ENCODE measurements at regions not wholly inside any gene's neighbourhood (a gene's known extent, or its start where the extent isn't known, plus 50 kb on each side); places are given as distances from the start of the nearest gene placed in this dataset.

- H3K27ac ChIP-seq, result no peak overlapping the region
- H3K9me3 ChIP-seq, result no peaks in the 10 kb centered on the region
- H3K27me3 ChIP-seq, result peaks cover 7% of the 10 kb centered on the region
- WGBS, 2 donors (ENCODE audit: low coverage in 1 of 2), result 41 to 49% methylated on average over 2 of the region's 2 CpGs
- TF ChIP-seq EP300 (IDR thresholded peaks at IDR 0.05; ENCODE audit: low read depth), result no peak
- TF ChIP-seq POLR2A (IDR thresholded peaks at IDR 0.05), result no peak
- TF ChIP-seq, protein P1, sequence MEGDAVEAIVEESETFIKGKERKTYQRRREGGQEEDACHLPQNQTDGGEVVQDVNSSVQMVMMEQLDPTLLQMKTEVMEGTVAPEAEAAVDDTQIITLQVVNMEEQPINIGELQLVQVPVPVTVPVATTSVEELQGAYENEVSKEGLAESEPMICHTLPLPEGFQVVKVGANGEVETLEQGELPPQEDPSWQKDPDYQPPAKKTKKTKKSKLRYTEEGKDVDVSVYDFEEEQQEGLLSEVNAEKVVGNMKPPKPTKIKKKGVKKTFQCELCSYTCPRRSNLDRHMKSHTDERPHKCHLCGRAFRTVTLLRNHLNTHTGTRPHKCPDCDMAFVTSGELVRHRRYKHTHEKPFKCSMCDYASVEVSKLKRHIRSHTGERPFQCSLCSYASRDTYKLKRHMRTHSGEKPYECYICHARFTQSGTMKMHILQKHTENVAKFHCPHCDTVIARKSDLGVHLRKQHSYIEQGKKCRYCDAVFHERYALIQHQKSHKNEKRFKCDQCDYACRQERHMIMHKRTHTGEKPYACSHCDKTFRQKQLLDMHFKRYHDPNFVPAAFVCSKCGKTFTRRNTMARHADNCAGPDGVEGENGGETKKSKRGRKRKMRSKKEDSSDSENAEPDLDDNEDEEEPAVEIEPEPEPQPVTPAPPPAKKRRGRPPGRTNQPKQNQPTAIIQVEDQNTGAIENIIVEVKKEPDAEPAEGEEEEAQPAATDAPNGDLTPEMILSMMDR (IDR thresholded peaks at IDR 0.05), result no peak
- TF ChIP-seq POLR2AphosphoS5 (IDR thresholded peaks at IDR 0.05), result no peak
- no peak for DNase-seq
- in situ Hi-C loops (cut with MboI; ENCODE audit: low pct_ligation_motif_present in 1 of 4, low pct_unique_long_range_greater_than_20kb in 1 of 4, low sequenced_read_pairs in 3 of 4) (no loop called here), intact Hi-C loops (cut with DNase I; ENCODE audit: low total_unique reads) (no loop called here)
- H3K4me3 ChIP-seq, result no peak overlapping the region
- H3K4me1 ChIP-seq, result peaks cover 0 to 30% (median 4%) of the 10 kb centered on the region in 4 donors
- no peaks in the 10 kb centered on the region for H3K36me3 ChIP-seq
These were observed 103.7 kb upstream of the TMEM106B start for GRCh38 chr7:12107381-12107780.

DNA sequence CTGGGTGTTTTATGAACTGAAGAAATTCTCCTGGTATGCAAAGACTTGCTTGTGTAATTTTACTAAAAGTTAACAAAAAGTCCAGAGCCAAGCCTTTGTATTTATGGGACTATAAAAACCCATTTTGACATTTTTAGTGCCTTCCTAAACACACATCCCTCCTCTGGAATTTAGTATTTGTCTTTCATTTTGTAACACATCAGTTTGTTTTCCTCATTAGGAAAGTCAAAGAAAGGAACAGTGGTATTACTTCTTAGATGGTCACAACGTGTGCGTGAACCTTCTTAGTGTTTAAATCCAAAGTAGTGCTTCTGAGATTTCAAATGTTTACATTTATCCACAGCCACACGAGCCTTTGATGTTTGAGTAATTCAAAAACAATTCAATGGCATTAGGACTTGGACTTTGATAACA, 103.2 kb upstream of the TMEM106B start:
- Histone ChIP-seq H3K36me3 (no peaks in the 10 kb centered on the region), H3K4me3 (no peak overlapping the region), H3K27ac (peak overlapping the region in 1 of 4 donors; percentile 35), H3K4me1 (peaks cover 0 to 30% (median 4%) of the 10 kb centered on the region in 4 donors), H3K27me3 (peaks cover 7% of the 10 kb centered on the region), H3K9me3 (no peaks in the 10 kb centered on the region)
- no peak for DNase-seq
- WGBS, 2 donors (ENCODE audit: low coverage in 1 of 2), result 14 to 33% methylated on average over 3 of the region's 3 CpGs
- TF ChIP-seq POLR2AphosphoS5 (IDR thresholded peaks at IDR 0.05), result peak in 1 of 3 donors; percentile 36
- TF ChIP-seq, protein P1 (IDR thresholded peaks at IDR 0.05), result no peak
- no peak for TF ChIP-seq POLR2A (IDR thresholded peaks at IDR 0.05)
- intact Hi-C loops (cut with DNase I; ENCODE audit: low total_unique reads), result no loop called here
- in situ Hi-C loops (cut with MboI; ENCODE audit: low pct_ligation_motif_present in 1 of 4, low pct_unique_long_range_greater_than_20kb in 1 of 4, low sequenced_read_pairs in 3 of 4), result no loop called here

- Histone ChIP-seq H3K36me3 (no peaks in the 10 kb centered on the region), H3K4me3 (no peak overlapping the region), H3K27ac (peak overlapping the region in 1 of 4 donors; percentile 20), H3K4me1 (peaks cover 0 to 30% (median 4%) of the 10 kb centered on the region in 4 donors), H3K9me3 (no peaks in the 10 kb centered on the region), H3K27me3 (peaks cover 7% of the 10 kb centered on the region)
- in situ Hi-C loops (cut with MboI; ENCODE audit: low pct_ligation_motif_present in 1 of 4, low pct_unique_long_range_greater_than_20kb in 1 of 4, low sequenced_read_pairs in 3 of 4) (no loop called here), intact Hi-C loops (cut with DNase I; ENCODE audit: low total_unique reads) (no loop called here)
- WGBS, 2 donors (ENCODE audit: low coverage in 1 of 2), result 32 to 49% methylated on average over 3 of the region's 3 CpGs
- TF ChIP-seq EP300 (IDR thresholded peaks at IDR 0.05; ENCODE audit: low read depth) (no peak), POLR2AphosphoS5 (IDR thresholded peaks at IDR 0.05) (no peak), POLR2A (IDR thresholded peaks at IDR 0.05) (no peak)
- TF ChIP-seq, protein P1 (IDR thresholded peaks at IDR 0.05), result no peak
- no peak for DNase-seq
These were observed 100.7 kb upstream of the TMEM106B start for GRCh38 chr7:12110425-12110824.

- peaks cover 7% of the 10 kb centered on the region for H3K27me3 ChIP-seq
- intact Hi-C loops (cut with DNase I; ENCODE audit: low total_unique reads), result no loop called here
- WGBS, 2 donors (ENCODE audit: low coverage in 1 of 2), result 19 to 55% methylated on average over 11 to 36 of the region's 47 CpGs
- no peaks in the 10 kb centered on the region for H3K36me3 ChIP-seq
- peak; percentile 28 for DNase-seq
- no peaks in the 10 kb centered on the region for H3K9me3 ChIP-seq
- H3K27ac ChIP-seq, result peak overlapping the region; percentile 20 to 66 (median 28)
- in situ Hi-C loops (cut with MboI; ENCODE audit: low pct_ligation_motif_present in 1 of 4, low pct_unique_long_range_greater_than_20kb in 1 of 4, low sequenced_read_pairs in 3 of 4), result no loop called here
- no peak for TF ChIP-seq EP300 (IDR thresholded peaks at IDR 0.05; ENCODE audit: low read depth)
- TF ChIP-seq POLR2AphosphoS5 (IDR thresholded peaks at IDR 0.05), result no peak
- TF ChIP-seq, protein P1 (IDR thresholded peaks at IDR 0.05), result no peak
- no peak for TF ChIP-seq POLR2A (IDR thresholded peaks at IDR 0.05)
- peaks cover 0 to 30% (median 4%) of the 10 kb centered on the region in 4 donors for H3K4me1 ChIP-seq
- peak overlapping the region in 2 of 4 donors; percentile 13 to 23 for H3K4me3 ChIP-seq
These were observed 99.4 kb upstream of the TMEM106B start for GRCh38 chr7:12111422-12112405.
